Endothelial cell of umbilical vein (primary cell): ENCODE measurements at regions not wholly inside any gene's neighbourhood (a gene's known extent, or its start where the extent isn't known, plus 50 kb on each side); places are given as distances from the start of the nearest gene placed in this dataset.

Source experiments
- CTCF ChIP-seq, 2 donors: IDR thresholded peaks; 1 replicate in 1 of 2; 2 replicates in 1 of 2; pipeline ENCODE4 v1.5.1; 2011; ENCODE audit warnings: low read length in 2 of 2, mild to moderate bottlenecking in 2 of 2, moderate library complexity in 2 of 2, control low read depth in 1 of 2, inconsistent platforms in 1 of 2, low read depth in 1 of 2; ENCODE audit not compliant: insufficient read depth in 1 of 2; ENCODE audit errors: extremely low read depth in 1 of 2
- EZH2 ChIP-seq: IDR thresholded peaks from 2 replicates; pipeline ENCODE4 v1.6.1; 2012; ENCODE audit warnings: borderline replicate concordance, low read depth, mild to moderate bottlenecking, moderate library complexity, low read length, inconsistent platforms; ENCODE audit not compliant: severe bottlenecking
- POLR2A ChIP-seq: IDR thresholded peaks from 2 replicates; pipeline ENCODE4 v1.6.1; 2012; ENCODE audit warnings: low read depth, mild to moderate bottlenecking, control low read depth, low read length
- POLR2AphosphoS5 ChIP-seq: IDR thresholded peaks from 2 replicates; pipeline ENCODE4 v1.6.1; 2012; ENCODE audit warnings: low read depth, mild to moderate bottlenecking, control low read depth, low read length, moderate library complexity; ENCODE audit not compliant: insufficient read depth

- no peak for TF ChIP-seq EZH2
- TF ChIP-seq POLR2A = no peak
- TF ChIP-seq CTCF (IDR thresholded peaks at IDR 0.05; ENCODE audit: extremely low read depth in 1 of 2, insufficient read depth in 1 of 2, low read depth in 1 of 2, low read length in 2 of 2) = no peak
- TF ChIP-seq POLR2AphosphoS5 = no peak
Measured at GRCh38 chr16:8358937-8359336, 231.4 kb downstream of the TMEM114 start.
